ENCODE measurements at regions not wholly inside any gene's neighbourhood (a gene's known extent, or its start where the extent isn't known, plus 50 kb on each side); places are given as distances from the start of the nearest gene placed in this dataset.

- intact Hi-C loops (cut with micrococcal nuclease) (no loop called here), in situ Hi-C loops (cut with MboI; ENCODE audit: low sequenced_read_pairs) (no loop called here), dilution Hi-C loops (cut with HindIII; ENCODE audit: low sequenced_read_pairs, unreplicated experiment) (no loop called here)
- Histone ChIP-seq H3K79me1 (ENCODE audit: low read depth in 1 of 2, low read length in 2 of 2) (peaks cover 32 to 93% of the 10 kb centered on the region in 2 experiments), H2AFZ (replicated peaks; ENCODE audit: low read length, poor library complexity) (no peak overlapping the region), H2AK5ac (ENCODE audit: low read depth, low read length) (no peak overlapping the region; the same call in 1 of the 2 replicates), H4K91ac (ENCODE audit: insufficient read depth, low read depth, low read length) (no peak overlapping the region), H3K27me3 (ENCODE audit: control insufficient read depth, insufficient read depth, low read length) (no peaks in the 10 kb centered on the region), H2AK9ac (replicated peaks; ENCODE audit: low read depth, low read length, poor library complexity) (no peak overlapping the region), H3K36me3 (ENCODE audit: control insufficient read depth, insufficient read depth, low read length) (peaks cover 27% of the 10 kb centered on the region; the same call in 1 of the 2 replicates), H2BK20ac (ENCODE audit: low read depth, low read length) (no peak overlapping the region), H3K14ac (replicated peaks; ENCODE audit: low read depth, low read length) (no peak overlapping the region), H3K9me1 (ENCODE audit: insufficient read depth, low read length) (peaks cover 3% of the 10 kb centered on the region; the same call in 1 of the 2 replicates), H4K20me1 (ENCODE audit: insufficient read depth, low read length) (peaks cover 93% of the 10 kb centered on the region), H2BK5ac (ENCODE audit: low read depth, low read length, poor library complexity, severe bottlenecking) (no peak overlapping the region), H3K27ac (ENCODE audit: insufficient read depth, low read length) (no peak overlapping the region), H3K9ac (ENCODE audit: low read depth, low read length) (no peak overlapping the region), H3K9me3 (ENCODE audit: control insufficient read depth, insufficient read depth, low read length) (no peaks in the 10 kb centered on the region), H3K4me3 (ENCODE audit: insufficient read depth, low read depth, low read length) (no peak overlapping the region), H3K56ac (ENCODE audit: extremely low read depth, insufficient read depth, low read length) (no peak overlapping the region), H3K23ac (ENCODE audit: low read depth, low read length) (no peak overlapping the region), H2BK120ac (ENCODE audit: low read depth, low read length) (no peak overlapping the region), H3K4ac (ENCODE audit: low read depth, low read length) (no peak overlapping the region), H3K4me2 (ENCODE audit: low read depth, low read length) (no peak overlapping the region), H4K8ac (ENCODE audit: low read depth in 2 of 2, low read length in 2 of 2) (no peak overlapping the region), H2BK15ac (ENCODE audit: low read depth, low read length) (no peak overlapping the region), H3K4me1 (ENCODE audit: control insufficient read depth, insufficient read depth, low read length) (peaks cover 2% of the 10 kb centered on the region; the same call in 1 of the 2 replicates), H3K18ac (ENCODE audit: low read depth, low read length) (no peak overlapping the region), H4K5ac (ENCODE audit: low read depth, low read length) (no peak overlapping the region)
- no TSS peak for BruUV-seq (replicated peaks)
- TF ChIP-seq CHD1 (IDR thresholded peaks at IDR 0.05; ENCODE audit: low read depth, low read length) (no peak), MAZ (IDR thresholded peaks at IDR 0.05; ENCODE audit: borderline replicate concordance, low read depth, low read length) (no peak), FOS (IDR thresholded peaks at IDR 0.05; ENCODE audit: low read depth, low read length) (no peak), SMC3 (IDR thresholded peaks at IDR 0.05; ENCODE audit: low read depth, low read length) (no peak), MXI1 (IDR thresholded peaks at IDR 0.05; ENCODE audit: borderline replicate concordance, low read depth, low read length) (no peak), RFX5 (IDR thresholded peaks at IDR 0.05; ENCODE audit: low read depth, low read length) (no peak), ELK1 (IDR thresholded peaks at IDR 0.05; ENCODE audit: borderline replicate concordance, low read depth, low read length) (no peak), NFE2L2 (IDR thresholded peaks at IDR 0.05; ENCODE audit: low read depth, low read length) (no peak), RCOR1 (IDR thresholded peaks at IDR 0.05; ENCODE audit: insufficient replicate concordance, low read length) (no peak), MAFK (IDR thresholded peaks at IDR 0.05; ENCODE audit: low read depth, low read length) (no peak), POLR2A (IDR thresholded peaks at IDR 0.05; ENCODE audit: low read depth, low read length) (no peak), BHLHE40 (IDR thresholded peaks at IDR 0.05; ENCODE audit: low read depth, low read length) (no peak)
- TF ChIP-seq, protein P1, sequence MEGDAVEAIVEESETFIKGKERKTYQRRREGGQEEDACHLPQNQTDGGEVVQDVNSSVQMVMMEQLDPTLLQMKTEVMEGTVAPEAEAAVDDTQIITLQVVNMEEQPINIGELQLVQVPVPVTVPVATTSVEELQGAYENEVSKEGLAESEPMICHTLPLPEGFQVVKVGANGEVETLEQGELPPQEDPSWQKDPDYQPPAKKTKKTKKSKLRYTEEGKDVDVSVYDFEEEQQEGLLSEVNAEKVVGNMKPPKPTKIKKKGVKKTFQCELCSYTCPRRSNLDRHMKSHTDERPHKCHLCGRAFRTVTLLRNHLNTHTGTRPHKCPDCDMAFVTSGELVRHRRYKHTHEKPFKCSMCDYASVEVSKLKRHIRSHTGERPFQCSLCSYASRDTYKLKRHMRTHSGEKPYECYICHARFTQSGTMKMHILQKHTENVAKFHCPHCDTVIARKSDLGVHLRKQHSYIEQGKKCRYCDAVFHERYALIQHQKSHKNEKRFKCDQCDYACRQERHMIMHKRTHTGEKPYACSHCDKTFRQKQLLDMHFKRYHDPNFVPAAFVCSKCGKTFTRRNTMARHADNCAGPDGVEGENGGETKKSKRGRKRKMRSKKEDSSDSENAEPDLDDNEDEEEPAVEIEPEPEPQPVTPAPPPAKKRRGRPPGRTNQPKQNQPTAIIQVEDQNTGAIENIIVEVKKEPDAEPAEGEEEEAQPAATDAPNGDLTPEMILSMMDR (conservative IDR thresholded peaks at IDR 0.05; ENCODE audit: low read depth, low read length) = no peak
- TF ChIP-seq, protein P2, sequence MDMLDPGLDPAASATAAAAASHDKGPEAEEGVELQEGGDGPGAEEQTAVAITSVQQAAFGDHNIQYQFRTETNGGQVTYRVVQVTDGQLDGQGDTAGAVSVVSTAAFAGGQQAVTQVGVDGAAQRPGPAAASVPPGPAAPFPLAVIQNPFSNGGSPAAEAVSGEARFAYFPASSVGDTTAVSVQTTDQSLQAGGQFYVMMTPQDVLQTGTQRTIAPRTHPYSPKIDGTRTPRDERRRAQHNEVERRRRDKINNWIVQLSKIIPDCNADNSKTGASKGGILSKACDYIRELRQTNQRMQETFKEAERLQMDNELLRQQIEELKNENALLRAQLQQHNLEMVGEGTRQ (IDR thresholded peaks at IDR 0.05; ENCODE audit: low read depth, low read length) = no peak
- WGBS, 2 experiments (ENCODE audit: extremely low coverage in 2 of 2, insufficient read length in 1 of 2) = 100% methylated on average over 1 of the region's 7 CpGs; no CpG with 5 or more reads in 1 of the 2 experiments
- DNase-seq (no peak), ATAC-seq (ENCODE audit: low read depth) (no peak)
- ChIA-PET CTCF (no interaction called here), POLR2A (ENCODE audit: unreplicated experiment) (no interaction called here)
These were observed 76.1 kb downstream of the NCOR2 start for GRCh38 chr12:124491310-124491709.

All from IMR-90 (cell line).